Right atrium auricular region (tissue), 2 donors: ENCODE measurements at regions not wholly inside any gene's neighbourhood (a gene's known extent, or its start where the extent isn't known, plus 50 kb on each side); places are given as distances from the start of the nearest gene placed in this dataset.

Experiments used
- DNase-seq: peaks from one replicate; pipeline ENCODE4 v3.0.0-alpha.2; 2019; ENCODE audit warnings: low spot score
- H3K27ac ChIP-seq, 2 donors: fragments of 200-600 bp; sonication (generic); 1 replicate in 1 of 2; 2 replicates in 1 of 2; pipeline ENCODE4 v1.5.1; 2016 to 2019
- H3K27me3 ChIP-seq, 2 donors: fragments of 200-600 bp; sonication (generic); one replicate each; pipeline versions ENCODE4 v1.5.1 to v1.6.0; 2017 to 2019
- H3K36me3 ChIP-seq: fragments of 200-600 bp; sonication (generic); one replicate; pipeline ENCODE4 v1.5.1; 2016
- H3K4me1 ChIP-seq, 2 donors: fragments of 200-600 bp; sonication (generic); one replicate each; pipeline versions ENCODE4 v1.5.1 to v1.6.0; 2017 to 2019
- H3K4me3 ChIP-seq, 2 donors: fragments of 200-600 bp; sonication (generic); 1 replicate in 1 of 2; 2 replicates in 1 of 2; pipeline ENCODE4 v1.5.1; 2017 to 2019; ENCODE audit warnings: mild to moderate bottlenecking in 1 of 2, moderate library complexity in 1 of 2
- H3K9me3 ChIP-seq, 2 donors: fragments of 200-600 bp; sonication (generic); one replicate each; pipeline ENCODE4 v1.5.1; 2019
- CTCF ChIP-seq, 2 donors: fragments of 200-600 bp; sonication (generic); IDR thresholded peaks; one replicate each; pipeline ENCODE4 v1.5.1; 2019; ENCODE audit warnings: antibody characterized with exemption in 2 of 2

GRCh38 chr14:75370416-75371205, 57.2 kb upstream of the JDP2 start:
- Histone ChIP-seq H3K4me1 (peaks cover 0 to 9% of the 10 kb centered on the region in 2 donors), H3K27ac (no peak overlapping the region), H3K4me3 (no peak overlapping the region), H3K27me3 (no peaks in the 10 kb centered on the region), H3K36me3 (no peaks in the 10 kb centered on the region), H3K9me3 (no peaks in the 10 kb centered on the region)
- no peak for DNase-seq
- no peak for TF ChIP-seq CTCF (IDR thresholded peaks at IDR 0.05)

- Histone ChIP-seq H3K9me3 (no peaks in the 10 kb centered on the region), H3K27ac (no peak overlapping the region), H3K4me3 (no peak overlapping the region), H3K36me3 (no peaks in the 10 kb centered on the region), H3K27me3 (no peaks in the 10 kb centered on the region), H3K4me1 (peaks cover 0 to 9% of the 10 kb centered on the region in 2 donors)
- no peak for TF ChIP-seq CTCF (IDR thresholded peaks at IDR 0.05)
- DNase-seq = no peak
Observed at GRCh38 chr14:75371297-75371696, 56.5 kb upstream of the JDP2 start.

GRCh38 chr14:75372260-75372659, 55.6 kb upstream of the JDP2 start:
- no peaks in the 10 kb centered on the region for H3K36me3 ChIP-seq
- no peaks in the 10 kb centered on the region for H3K27me3 ChIP-seq
- H3K4me3 ChIP-seq = no peak overlapping the region
- DNase-seq = no peak
- H3K9me3 ChIP-seq = no peaks in the 10 kb centered on the region
- no peak overlapping the region for H3K27ac ChIP-seq
- TF ChIP-seq CTCF (IDR thresholded peaks at IDR 0.05) = no peak
- peaks cover 0 to 9% of the 10 kb centered on the region in 2 donors for H3K4me1 ChIP-seq

- Histone ChIP-seq H3K27ac (no peak overlapping the region), H3K4me1 (peaks cover 0 to 9% of the 10 kb centered on the region in 2 donors), H3K9me3 (no peaks in the 10 kb centered on the region), H3K27me3 (no peaks in the 10 kb centered on the region), H3K4me3 (no peak overlapping the region), H3K36me3 (no peaks in the 10 kb centered on the region)
- TF ChIP-seq CTCF (IDR thresholded peaks at IDR 0.05) = no peak
- DNase-seq = no peak
Observed at GRCh38 chr14:75373133-75373532, 54.7 kb upstream of the JDP2 start.

GRCh38 chr14:75373616-75374015, 54.2 kb upstream of the JDP2 start:
- Histone ChIP-seq H3K36me3 (no peaks in the 10 kb centered on the region), H3K4me3 (no peak overlapping the region), H3K4me1 (peaks cover 0 to 9% of the 10 kb centered on the region in 2 donors), H3K27me3 (no peaks in the 10 kb centered on the region), H3K27ac (no peak overlapping the region), H3K9me3 (no peaks in the 10 kb centered on the region)
- no peak for DNase-seq
- no peak for TF ChIP-seq CTCF (IDR thresholded peaks at IDR 0.05)

- H3K9me3 ChIP-seq = no peaks in the 10 kb centered on the region
- H3K4me1 ChIP-seq = peaks cover 0 to 9% of the 10 kb centered on the region in 2 donors
- H3K36me3 ChIP-seq = no peaks in the 10 kb centered on the region
- DNase-seq = no peak
- TF ChIP-seq CTCF (IDR thresholded peaks at IDR 0.05) = no peak
- H3K27ac ChIP-seq = no peak overlapping the region
- no peak overlapping the region for H3K4me3 ChIP-seq
- H3K27me3 ChIP-seq = no peaks in the 10 kb centered on the region
Observed at GRCh38 chr14:75374911-75375310, 52.9 kb upstream of the JDP2 start.
